ENCODE measurements at regions not wholly inside any gene's neighbourhood (a gene's known extent, or its start where the extent isn't known, plus 50 kb on each side); places are given as distances from the start of the nearest gene placed in this dataset.

DNA sequence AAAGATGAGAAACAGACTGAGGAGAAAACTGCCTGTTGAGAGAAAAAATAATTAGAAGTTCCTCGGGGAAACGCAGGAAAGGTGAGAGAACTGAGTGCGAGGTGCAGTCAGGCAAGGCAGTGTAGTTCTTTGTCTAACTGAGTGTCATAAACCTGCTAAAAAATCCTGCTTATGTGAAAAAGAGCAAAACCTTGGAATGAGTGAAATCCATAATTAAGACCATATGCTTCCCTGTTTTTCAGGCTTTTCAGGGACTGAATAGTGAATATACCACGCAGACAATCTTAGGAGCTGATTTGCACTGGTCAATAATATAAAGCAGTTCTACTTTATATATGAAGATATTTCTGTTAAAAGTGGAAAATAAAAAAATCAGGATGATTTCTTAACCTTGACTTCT, 104.9 kb downstream of the RASGEF1B start:
- TF ChIP-seq, protein P1, sequence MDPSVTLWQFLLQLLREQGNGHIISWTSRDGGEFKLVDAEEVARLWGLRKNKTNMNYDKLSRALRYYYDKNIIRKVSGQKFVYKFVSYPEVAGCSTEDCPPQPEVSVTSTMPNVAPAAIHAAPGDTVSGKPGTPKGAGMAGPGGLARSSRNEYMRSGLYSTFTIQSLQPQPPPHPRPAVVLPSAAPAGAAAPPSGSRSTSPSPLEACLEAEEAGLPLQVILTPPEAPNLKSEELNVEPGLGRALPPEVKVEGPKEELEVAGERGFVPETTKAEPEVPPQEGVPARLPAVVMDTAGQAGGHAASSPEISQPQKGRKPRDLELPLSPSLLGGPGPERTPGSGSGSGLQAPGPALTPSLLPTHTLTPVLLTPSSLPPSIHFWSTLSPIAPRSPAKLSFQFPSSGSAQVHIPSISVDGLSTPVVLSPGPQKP (IDR thresholded peaks at IDR 0.05; ENCODE audit: borderline replicate concordance, low read depth, low read length), result no peak
- TF ChIP-seq, protein P2, sequence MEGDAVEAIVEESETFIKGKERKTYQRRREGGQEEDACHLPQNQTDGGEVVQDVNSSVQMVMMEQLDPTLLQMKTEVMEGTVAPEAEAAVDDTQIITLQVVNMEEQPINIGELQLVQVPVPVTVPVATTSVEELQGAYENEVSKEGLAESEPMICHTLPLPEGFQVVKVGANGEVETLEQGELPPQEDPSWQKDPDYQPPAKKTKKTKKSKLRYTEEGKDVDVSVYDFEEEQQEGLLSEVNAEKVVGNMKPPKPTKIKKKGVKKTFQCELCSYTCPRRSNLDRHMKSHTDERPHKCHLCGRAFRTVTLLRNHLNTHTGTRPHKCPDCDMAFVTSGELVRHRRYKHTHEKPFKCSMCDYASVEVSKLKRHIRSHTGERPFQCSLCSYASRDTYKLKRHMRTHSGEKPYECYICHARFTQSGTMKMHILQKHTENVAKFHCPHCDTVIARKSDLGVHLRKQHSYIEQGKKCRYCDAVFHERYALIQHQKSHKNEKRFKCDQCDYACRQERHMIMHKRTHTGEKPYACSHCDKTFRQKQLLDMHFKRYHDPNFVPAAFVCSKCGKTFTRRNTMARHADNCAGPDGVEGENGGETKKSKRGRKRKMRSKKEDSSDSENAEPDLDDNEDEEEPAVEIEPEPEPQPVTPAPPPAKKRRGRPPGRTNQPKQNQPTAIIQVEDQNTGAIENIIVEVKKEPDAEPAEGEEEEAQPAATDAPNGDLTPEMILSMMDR (conservative IDR thresholded peaks at IDR 0.05; ENCODE audit: low read depth, low read length), result no peak
- TF ChIP-seq RAD21 (IDR thresholded peaks at IDR 0.05; ENCODE audit: low read length), result no peak
- TF ChIP-seq RFX5 (IDR thresholded peaks at IDR 0.05; ENCODE audit: low read depth, low read length), result no peak
- no peak for TF ChIP-seq BHLHE40 (IDR thresholded peaks at IDR 0.05; ENCODE audit: low read depth, low read length)
- TF ChIP-seq USF2 (IDR thresholded peaks at IDR 0.05; ENCODE audit: low read depth, low read length), result no peak
- TF ChIP-seq POLR2A (IDR thresholded peaks at IDR 0.05; ENCODE audit: low read depth, low read length), result no peak
- TF ChIP-seq FOS (IDR thresholded peaks at IDR 0.05; ENCODE audit: low read depth, low read length), result no peak
- TF ChIP-seq MAZ (IDR thresholded peaks at IDR 0.05; ENCODE audit: borderline replicate concordance, low read depth, low read length), result no peak
- no peak for TF ChIP-seq CEBPB (IDR thresholded peaks at IDR 0.05; ENCODE audit: low read depth, low read length)
- no peak for TF ChIP-seq MXI1 (IDR thresholded peaks at IDR 0.05; ENCODE audit: borderline replicate concordance, low read depth, low read length)
- TF ChIP-seq MAFK (IDR thresholded peaks at IDR 0.05; ENCODE audit: low read depth, low read length), result no peak
- TF ChIP-seq RCOR1 (IDR thresholded peaks at IDR 0.05; ENCODE audit: insufficient replicate concordance, low read length), result no peak
- no peak for TF ChIP-seq SMC3 (IDR thresholded peaks at IDR 0.05; ENCODE audit: low read depth, low read length)
